GM21786 (cell line): ENCODE measurements at regions not wholly inside any gene's neighbourhood (a gene's known extent, or its start where the extent isn't known, plus 50 kb on each side); places are given as distances from the start of the nearest gene placed in this dataset.
"Not testable (repeated sequence)": the region's sequence is repeated elsewhere in the genome, so short reads cannot be mapped to it uniquely, and the experiment has no call there.

Experiments
- ATAC-seq: cut with Tn5 transposase; IDR thresholded peaks from one replicate; pipeline ENCODE4 v1.9.1; 2021; ENCODE audit not compliant: unreplicated experiment

DNA sequence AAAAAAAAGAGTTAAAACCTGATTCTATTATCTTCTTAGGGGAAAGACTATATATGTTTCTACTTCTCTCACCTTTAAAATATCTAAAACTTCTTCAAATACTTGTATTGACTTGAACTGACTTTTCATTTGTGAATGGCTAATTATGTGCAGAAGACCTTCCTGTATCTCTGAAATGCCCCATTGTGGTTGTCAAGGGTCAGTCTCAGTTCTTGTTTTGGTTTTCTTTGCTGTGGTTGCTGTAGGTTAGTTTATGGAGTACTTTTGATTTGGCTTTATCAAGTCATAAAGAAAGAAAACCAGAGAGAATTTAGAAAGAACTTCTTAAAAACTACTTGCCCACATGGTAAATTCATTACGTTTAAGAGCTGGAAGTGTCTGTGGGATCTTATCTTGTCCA lies 345.3 kb upstream of the POU1F1 start:
- ATAC-seq, result peak; percentile 85

DNA sequence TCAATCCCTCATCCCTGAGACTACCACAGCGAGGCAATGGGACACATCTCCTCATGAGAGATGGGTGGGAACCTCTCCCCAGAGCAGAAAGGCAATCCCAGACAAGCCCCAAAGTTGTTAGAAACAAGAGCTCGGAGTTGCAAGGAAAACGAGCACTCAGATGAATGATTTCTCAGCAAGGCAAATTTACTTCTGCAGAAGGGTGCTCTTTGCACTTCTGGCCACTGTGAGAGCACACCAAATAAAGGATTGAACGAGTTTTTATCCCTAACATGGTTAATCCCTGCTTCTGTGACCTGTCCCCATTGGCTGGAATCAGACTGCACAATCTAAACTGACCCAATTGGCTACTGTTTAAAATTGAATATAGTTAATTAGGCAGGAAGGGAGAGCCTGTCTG lies 339.1 kb upstream of the POU1F1 start:
- no peak for ATAC-seq

DNA sequence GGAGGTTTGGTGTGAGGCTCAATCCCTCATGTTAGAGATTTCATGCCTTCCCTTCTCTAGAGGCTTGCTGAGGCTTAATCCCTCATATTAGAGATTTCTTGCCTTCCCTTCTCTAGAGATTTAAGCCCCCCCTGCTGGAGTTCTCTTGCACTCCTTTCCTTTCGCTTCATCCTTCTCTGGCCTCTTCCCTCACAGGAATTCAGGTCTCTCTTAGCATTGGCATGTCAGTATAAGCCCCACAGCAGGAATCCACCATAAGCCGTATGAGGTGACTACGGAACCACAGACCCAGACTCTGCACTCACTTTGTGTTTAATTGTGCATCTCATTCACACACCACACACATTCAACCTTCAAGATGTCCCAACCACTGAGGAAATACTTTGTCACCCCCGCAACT lies 338.6 kb upstream of the POU1F1 start:
- no peak for ATAC-seq

DNA sequence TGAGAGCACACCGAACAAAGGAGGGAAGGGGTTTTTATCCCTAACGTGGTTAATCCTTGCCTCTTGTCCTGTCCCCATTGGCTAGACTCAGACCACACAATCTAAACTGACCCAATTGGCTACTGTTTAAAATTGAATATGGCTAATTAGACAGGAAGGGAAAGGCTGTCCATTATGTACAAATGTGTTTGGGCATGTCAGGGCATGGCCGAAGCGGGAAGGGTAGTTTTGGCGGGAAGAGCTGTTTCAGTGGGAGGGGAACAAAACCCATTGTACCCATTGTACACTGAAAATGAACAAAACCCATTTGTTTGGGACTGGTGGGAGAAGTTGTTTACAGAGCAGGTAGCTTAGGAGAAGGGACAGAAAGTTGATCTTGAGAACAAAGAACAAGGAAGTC lies 330.9 kb upstream of the POU1F1 start:
- no peak for ATAC-seq

DNA sequence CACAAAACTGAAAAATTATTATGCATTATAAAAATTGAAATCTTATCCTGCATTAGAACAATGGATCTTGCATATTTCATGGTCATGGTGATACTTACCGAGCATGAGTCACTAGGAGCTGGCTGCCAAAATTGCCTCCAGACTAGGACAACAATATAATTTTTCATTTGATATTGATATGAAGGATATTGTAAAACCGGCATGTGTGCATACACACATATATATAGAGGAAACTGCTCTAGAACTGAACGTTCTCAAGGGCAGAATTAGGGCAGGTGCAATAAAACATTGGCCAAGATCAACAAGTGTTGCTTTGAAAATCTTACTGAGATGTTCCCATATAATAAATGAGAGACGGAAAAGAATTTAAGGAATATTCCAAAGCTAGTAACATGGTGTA lies 319.4 kb upstream of the POU1F1 start:
- ATAC-seq, result no peak

DNA sequence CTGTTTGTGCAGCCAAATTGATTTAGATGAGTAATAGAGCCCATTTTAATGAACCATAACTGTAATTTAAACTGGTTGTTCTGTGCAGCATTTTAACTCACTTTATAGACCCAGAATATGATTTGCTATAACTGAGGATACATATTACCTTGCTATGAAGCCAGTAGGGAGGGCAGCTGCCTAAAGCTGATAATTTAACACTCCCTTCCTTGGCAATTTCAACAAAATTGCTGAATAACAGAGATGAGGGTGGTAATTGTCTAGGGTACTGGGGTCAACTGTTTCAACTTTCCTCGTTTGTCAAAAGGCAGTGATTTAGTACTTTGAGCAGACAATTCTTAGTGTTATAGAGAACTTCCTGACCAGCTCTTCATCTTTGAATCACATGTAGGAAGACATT lies 304.9 kb upstream of the POU1F1 start:
- ATAC-seq, result no peak

DNA sequence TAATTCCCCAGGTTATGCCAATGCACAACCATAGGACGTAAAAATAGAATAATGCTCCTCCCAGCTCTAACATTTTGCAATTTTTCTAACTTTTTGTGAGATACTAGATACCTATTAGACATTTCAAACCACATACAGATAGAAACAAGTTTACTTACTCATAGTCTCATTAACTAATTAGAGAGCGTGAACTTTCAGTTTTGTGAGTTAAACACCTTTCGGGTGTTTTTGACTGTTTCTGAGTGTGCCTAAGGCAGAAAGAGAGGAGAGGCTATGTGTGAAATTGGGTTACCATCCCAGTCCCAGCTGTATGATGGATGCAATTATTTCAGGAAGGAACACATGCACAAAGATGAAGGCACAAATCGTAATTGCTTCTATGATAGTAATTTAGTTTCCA lies 300.4 kb upstream of the POU1F1 start:
- no peak for ATAC-seq

DNA sequence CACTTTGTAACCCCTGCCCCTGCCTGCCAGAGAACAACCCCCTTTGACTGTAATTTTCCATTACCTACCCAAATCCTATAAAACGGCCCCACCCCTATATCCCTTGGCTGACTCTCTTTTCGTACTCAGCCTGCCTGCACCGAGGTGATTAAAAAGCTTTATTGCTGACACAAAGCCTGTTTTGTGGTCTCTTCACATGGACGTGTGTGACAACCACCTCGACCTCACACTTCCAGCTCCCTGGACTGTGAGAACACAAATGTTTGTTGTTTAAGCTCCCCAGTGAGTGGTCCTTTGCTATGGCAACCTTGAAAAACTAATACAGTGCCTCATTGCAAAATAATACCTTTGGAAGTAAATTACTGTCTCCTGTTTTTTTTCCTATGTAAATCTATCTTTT lies 299.2 kb upstream of the POU1F1 start:
- ATAC-seq, result no peak

DNA sequence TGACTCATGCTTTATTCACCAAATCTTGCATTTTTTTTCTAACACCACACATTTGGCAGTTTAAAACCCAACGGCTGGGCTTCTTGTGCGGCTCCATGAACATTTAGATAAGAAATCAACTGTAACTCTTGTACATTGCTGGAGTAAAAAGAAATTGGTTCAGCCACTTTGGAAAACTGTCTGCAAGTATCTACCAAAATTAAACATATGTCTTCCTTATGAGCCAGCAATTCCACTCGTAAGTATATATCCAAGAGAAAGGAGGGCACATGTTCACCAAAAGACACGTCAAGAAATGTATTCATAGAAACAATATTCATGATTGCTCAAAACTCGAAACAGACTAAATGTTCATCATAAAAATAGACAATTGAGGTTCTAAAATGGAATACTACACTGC lies 291.9 kb upstream of the POU1F1 start:
- no peak for ATAC-seq

- ATAC-seq, result no peak
These were observed 288.1 kb upstream of the POU1F1 start for GRCh38 chr3:87564438-87564837.

GRCh38 chr3:87563712-87564111 lies 287.3 kb upstream of the POU1F1 start:
- no peak for ATAC-seq

- ATAC-seq, result no peak
These were observed 282.1 kb upstream of the POU1F1 start for GRCh38 chr3:87558492-87558891.

GRCh38 chr3:87555290-87555689 lies 278.9 kb upstream of the POU1F1 start:
- no peak for ATAC-seq

GRCh38 chr3:87553058-87553457 lies 276.7 kb upstream of the POU1F1 start:
- no peak for ATAC-seq

DNA sequence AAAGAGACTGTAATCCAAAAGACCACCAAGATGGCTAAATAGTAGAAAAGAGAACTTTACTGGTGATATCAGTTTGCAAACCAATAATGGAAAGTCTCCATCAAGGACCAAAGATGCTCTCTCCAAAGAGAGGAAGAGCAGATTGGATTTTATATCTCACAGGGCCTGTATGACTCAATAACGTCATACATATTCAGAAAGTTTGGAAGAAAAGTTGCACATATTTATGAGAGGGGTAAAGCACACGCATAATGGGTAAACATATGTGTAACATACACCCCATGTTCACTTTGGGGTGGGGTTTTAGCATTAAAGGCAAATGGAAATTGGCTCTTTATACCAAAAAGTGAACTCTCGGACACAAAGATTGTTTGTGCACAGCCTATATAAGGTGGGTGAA lies 274.5 kb upstream of the POU1F1 start:
- ATAC-seq, result no peak

DNA sequence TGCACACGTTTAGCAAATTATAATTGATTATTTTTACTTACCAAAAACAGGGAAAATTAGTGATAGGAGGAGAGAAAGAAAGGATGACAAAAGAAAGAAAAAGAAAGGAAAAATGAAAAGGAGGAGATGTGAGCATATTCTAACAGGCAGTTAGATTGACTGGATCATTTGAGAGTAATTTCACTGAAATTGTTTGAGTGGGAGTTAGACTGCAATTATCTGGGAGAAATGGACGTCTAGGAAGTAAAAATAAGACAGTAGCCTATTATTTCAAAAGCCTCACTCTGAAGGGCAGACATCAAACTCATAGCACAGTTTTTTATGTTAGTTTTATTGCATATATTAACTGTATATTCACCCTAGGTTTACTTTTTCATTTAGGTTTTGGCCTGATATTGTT lies 272.8 kb upstream of the POU1F1 start:
- no peak for ATAC-seq

GRCh38 chr3:87548271-87548670 lies 271.9 kb upstream of the POU1F1 start:
- ATAC-seq, result no peak

- no peak for ATAC-seq
These were observed 269.8 kb upstream of the POU1F1 start for GRCh38 chr3:87546216-87546615.

DNA sequence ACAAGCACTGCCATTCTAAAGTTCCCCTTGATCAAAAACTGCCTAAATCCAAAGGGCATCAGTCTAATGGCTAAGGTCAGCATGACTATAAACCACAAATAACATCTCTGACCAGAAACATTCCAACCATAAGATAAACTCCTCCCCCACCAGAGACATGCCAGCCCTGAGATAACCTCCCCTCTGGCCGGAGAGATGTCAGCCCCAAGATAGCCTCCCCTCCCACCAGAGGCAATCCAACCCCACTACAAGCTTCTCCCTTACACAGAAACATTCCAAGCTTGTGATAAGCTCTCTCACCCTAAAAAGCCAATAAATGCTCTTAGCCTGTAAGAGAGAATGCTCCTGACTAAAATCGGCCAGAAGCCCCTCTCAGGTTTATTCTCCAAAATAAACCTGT lies 267.0 kb upstream of the POU1F1 start:
- not testable (repeated sequence) for ATAC-seq

- ATAC-seq, result no peak
These were observed 265.3 kb upstream of the POU1F1 start for GRCh38 chr3:87541723-87542122.

DNA sequence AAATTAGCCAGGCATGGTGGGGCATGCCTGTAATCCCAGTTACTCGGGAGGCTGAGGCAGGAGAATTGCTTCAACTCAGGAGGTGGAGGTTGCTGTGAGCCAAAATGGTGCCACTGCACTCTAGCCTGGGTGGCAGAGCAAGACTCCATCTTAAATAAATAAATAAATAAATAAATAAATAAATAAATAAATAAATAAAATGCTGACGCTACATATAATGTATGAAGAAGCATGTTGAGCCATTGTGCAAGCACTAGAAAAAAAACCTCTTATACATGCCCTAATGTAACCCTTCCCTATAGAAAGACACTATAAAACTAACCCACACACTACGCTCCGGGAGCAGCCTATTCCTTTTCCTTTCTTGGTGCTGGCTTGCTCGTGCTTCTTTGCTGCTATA lies 262.3 kb upstream of the POU1F1 start:
- ATAC-seq, result not testable (repeated sequence)

GRCh38 chr3:87509401-87509800 lies 233.0 kb upstream of the POU1F1 start:
- ATAC-seq, result no peak

DNA sequence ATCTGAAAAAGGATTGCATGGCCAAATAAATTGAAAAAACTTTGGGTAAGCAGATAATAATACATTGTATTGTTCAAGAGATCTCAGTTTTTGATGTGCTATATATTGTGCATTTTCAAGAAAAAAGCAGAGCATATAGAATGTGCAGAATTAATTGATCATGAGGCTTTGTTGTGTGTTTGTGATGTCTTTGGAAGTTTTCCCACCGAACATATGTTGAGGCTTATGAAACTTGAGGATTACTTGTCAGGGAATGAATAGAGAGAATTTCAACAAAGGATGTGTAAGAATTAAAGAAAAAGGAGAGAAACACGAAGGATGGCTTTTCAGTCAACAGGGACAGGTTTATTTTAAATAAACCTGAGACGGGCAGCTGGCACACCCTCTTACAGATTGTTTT lies 232.5 kb upstream of the POU1F1 start:
- no peak for ATAC-seq

DNA sequence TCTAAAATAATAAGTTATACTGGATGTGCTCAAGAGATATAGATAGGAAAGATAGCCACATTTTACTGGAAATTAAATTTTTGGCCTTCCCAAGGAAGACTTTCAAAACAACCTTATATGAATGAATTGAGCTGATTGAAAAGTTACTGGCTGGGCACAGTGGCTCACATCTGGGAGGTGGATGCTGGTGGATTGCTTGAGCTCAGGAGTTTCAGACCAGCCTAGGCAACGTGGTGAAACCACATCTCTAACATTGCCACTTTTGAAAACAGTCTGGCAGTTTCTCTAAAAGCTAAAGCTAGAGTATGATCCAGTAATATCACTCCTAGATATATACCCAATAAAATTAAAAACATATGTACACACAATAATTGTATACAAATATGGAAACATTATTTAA lies 231.4 kb upstream of the POU1F1 start:
- no peak for ATAC-seq
